ENCODE measurements at regions not wholly inside any gene's neighbourhood (a gene's known extent, or its start where the extent isn't known, plus 50 kb on each side); places are given as distances from the start of the nearest gene placed in this dataset.

DNA sequence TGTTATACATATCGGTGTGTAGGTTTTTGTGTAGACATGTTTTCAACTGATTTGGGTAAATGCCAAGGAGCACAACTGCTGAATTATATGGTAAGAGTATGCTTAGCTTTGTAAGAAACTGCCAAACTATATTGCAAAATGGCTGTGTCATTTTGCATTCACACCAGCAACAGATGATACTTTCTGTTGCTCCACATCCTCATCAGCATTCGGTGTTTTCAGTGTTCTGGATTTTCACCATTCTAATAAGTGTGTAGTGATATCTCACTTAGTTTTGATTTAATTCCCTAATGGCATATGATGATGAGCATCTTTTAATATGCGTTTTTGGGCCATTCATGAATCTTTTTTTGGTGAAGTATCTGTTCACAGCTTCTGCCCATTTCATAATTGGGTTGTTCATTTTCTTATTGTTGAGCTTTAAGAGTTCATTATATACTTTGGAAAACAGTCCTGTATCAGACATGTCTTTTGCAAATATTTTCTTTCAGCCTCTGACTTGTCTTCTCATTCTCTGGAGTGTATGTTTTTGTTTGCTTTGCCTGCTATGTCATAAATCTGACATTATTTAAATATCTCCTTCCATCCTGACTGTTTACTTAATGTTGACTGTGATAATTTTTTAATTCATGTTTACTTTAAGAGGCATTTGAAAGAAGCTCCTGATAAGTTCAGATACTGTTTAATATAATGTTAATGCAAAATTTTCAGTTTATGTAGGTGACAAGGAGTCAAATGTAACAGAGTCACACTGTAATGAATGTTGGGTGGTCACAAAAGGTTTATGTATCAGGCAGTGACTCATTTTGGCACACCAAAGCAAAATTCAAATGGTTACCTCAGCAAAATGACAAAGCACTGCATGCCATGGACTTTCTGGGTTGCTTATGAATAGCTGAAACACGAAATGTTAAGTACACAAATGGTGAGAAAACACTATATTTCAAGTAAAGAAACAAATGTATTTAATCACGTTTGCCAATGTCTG, 181.1 kb upstream of the DAB2 start:
- no TSS peak for BruUV-seq (replicated peaks)
- Mint-ChIP-seq H3K4me1 (ENCODE audit: insufficient read depth, unreplicated experiment) (no peaks in the 10 kb centered on the region), H3K36me3 (ENCODE audit: insufficient read depth, unreplicated experiment) (no peaks in the 10 kb centered on the region), H3K27me3 (ENCODE audit: insufficient read depth, unreplicated experiment) (no peaks in the 10 kb centered on the region), H3K9me3 (ENCODE audit: unreplicated experiment) (no peaks in the 10 kb centered on the region), H3K4me3 (ENCODE audit: unreplicated experiment) (no peak overlapping the region), H3K27ac (ENCODE audit: low read depth, unreplicated experiment) (no peak overlapping the region)
- POLR2A ChIA-PET: no interaction called here
- CTCF ChIA-PET: interaction anchor here (1.2 kb wide), 1 partner anchor 26 kb away, joined by 3 read pairs; no protein-coding TSS in a partner anchor
- intact Hi-C loops (cut with micrococcal nuclease): no loop called here
- TF ChIP-seq, protein P1, sequence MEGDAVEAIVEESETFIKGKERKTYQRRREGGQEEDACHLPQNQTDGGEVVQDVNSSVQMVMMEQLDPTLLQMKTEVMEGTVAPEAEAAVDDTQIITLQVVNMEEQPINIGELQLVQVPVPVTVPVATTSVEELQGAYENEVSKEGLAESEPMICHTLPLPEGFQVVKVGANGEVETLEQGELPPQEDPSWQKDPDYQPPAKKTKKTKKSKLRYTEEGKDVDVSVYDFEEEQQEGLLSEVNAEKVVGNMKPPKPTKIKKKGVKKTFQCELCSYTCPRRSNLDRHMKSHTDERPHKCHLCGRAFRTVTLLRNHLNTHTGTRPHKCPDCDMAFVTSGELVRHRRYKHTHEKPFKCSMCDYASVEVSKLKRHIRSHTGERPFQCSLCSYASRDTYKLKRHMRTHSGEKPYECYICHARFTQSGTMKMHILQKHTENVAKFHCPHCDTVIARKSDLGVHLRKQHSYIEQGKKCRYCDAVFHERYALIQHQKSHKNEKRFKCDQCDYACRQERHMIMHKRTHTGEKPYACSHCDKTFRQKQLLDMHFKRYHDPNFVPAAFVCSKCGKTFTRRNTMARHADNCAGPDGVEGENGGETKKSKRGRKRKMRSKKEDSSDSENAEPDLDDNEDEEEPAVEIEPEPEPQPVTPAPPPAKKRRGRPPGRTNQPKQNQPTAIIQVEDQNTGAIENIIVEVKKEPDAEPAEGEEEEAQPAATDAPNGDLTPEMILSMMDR (IDR thresholded peaks at IDR 0.05; ENCODE audit: unreplicated experiment): no peak
- DNase-seq (ENCODE audit: unreplicated experiment): peak; percentile 26

DNA sequence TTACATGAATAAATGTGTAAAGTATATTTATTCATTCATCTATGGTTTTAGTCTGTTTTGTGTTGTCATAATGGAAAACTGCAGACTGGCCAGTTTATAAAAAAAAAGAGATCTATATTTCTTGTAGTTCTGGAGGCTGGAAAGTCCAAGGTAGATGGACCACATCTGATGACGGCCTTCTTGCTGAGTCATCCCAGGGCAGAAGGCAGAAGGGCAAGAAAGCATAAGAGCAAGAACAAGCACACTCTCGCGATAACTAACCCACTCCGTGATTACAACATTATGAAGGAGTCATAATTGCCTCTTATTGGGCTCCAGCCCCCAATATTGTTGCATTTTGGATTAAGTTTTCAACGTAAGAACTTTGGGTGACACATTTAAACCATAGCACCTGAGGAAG, 180.4 kb upstream of the DAB2 start:
- Mint-ChIP-seq H3K4me3 (ENCODE audit: unreplicated experiment) (no peak overlapping the region), H3K4me1 (ENCODE audit: insufficient read depth, unreplicated experiment) (no peaks in the 10 kb centered on the region), H3K9me3 (ENCODE audit: unreplicated experiment) (no peaks in the 10 kb centered on the region), H3K27ac (ENCODE audit: low read depth, unreplicated experiment) (no peak overlapping the region), H3K27me3 (ENCODE audit: insufficient read depth, unreplicated experiment) (no peaks in the 10 kb centered on the region), H3K36me3 (ENCODE audit: insufficient read depth, unreplicated experiment) (no peaks in the 10 kb centered on the region)
- ChIA-PET POLR2A (no interaction called here), CTCF (interaction anchor here (0.7 to 0.8 kb wide), 2 partner anchors 236 to 243 kb away, joined by 3 to 6 read pairs; no protein-coding TSS in a partner anchor)
- BruUV-seq (replicated peaks): no TSS peak
- intact Hi-C loops (cut with micrococcal nuclease): no loop called here
- TF ChIP-seq, protein P1 (IDR thresholded peaks at IDR 0.05; ENCODE audit: unreplicated experiment): no peak
- no peak for DNase-seq (ENCODE audit: unreplicated experiment)

DNA sequence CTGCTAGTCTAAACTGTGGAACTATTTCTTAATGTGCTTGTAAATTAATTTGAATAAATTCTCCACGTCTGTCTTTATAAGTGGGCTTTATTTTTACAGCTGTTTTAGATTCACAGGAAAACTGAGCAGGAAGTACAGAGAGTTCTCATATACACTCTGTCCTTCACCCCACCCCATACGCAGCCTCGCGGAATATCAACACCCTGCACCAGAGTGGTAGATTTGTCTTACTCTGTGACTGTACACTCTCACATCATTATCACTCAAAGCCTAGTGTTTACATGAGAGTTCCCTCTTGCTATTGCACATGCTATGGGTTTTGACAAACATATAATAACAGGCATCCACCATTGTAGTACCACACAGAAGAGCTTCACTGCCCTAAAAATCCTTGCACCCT, 179.7 kb upstream of the DAB2 start:
- H3K4me3 Mint-ChIP-seq (ENCODE audit: unreplicated experiment): no peak overlapping the region
- no peak overlapping the region for H3K27ac Mint-ChIP-seq (ENCODE audit: low read depth, unreplicated experiment)
- POLR2A ChIA-PET: no interaction called here
- H3K4me1 Mint-ChIP-seq (ENCODE audit: insufficient read depth, unreplicated experiment): no peaks in the 10 kb centered on the region
- CTCF ChIA-PET: interaction anchor here (0.6 to 0.8 kb wide), 2 partner anchors 244 to 1089 kb away, joined by 3 to 6 read pairs; no protein-coding TSS in a partner anchor
- H3K27me3 Mint-ChIP-seq (ENCODE audit: insufficient read depth, unreplicated experiment): no peaks in the 10 kb centered on the region
- no peaks in the 10 kb centered on the region for H3K36me3 Mint-ChIP-seq (ENCODE audit: insufficient read depth, unreplicated experiment)
- no peak for DNase-seq (ENCODE audit: unreplicated experiment)
- intact Hi-C loops (cut with micrococcal nuclease): loop anchor here (5.0 kb wide), 1 partner anchor 1083 kb away; no protein-coding TSS in a partner anchor
- TF ChIP-seq, protein P1 (IDR thresholded peaks at IDR 0.05; ENCODE audit: unreplicated experiment): no peak
- no peaks in the 10 kb centered on the region for H3K9me3 Mint-ChIP-seq (ENCODE audit: unreplicated experiment)
- no TSS peak for BruUV-seq (replicated peaks)

DNA sequence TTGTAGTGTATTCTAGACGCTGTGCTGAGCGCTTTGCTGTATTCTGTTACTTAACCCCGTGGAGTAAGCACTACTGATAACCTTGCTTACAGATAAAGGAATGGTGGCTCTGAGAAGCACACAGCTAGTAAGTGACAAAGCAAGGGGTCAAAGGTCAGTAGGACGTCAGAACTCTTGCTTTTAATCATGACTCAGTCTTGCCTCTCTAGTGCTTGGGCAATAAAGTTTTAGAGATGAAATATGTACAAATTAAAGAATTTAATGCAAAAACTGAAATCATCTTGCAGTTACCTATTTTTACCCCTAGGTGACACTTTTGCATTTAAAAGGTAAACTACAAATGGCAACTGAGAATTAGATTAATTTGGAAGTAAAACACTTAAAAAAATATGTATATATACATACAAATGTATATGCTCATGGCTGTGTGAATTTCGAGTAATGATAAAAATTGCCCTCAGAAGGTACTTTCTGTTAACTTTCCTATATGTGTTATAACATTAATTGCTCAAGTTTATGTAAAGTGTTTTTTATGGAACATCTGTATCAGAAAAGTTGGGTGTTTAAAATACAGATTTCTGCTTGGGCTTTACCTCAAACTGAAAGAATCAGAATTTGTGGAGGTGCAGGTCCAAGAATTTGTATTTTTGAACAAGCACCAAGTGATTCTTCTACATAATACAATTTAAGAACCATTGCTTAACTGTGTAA, 175.1 kb upstream of the DAB2 start:
- peaks cover 8% of the 10 kb centered on the region for H3K9me3 Mint-ChIP-seq (ENCODE audit: unreplicated experiment)
- no peaks in the 10 kb centered on the region for H3K36me3 Mint-ChIP-seq (ENCODE audit: insufficient read depth, unreplicated experiment)
- ChIA-PET POLR2A (interaction anchor here (0.6 kb wide), 1 partner anchor 1080 kb away, joined by 3 read pairs; the partner anchor contains the start of gene PTGER4), CTCF (interaction anchor here (0.6 to 1.5 kb wide), 15 partner anchors 12 to 1485 kb away, joined by 3 to 7 read pairs (median 3); partner anchors contain the start of gene DAB2)
- H3K27me3 Mint-ChIP-seq (ENCODE audit: insufficient read depth, unreplicated experiment): peaks cover 29% of the 10 kb centered on the region
- no peak overlapping the region for H3K4me3 Mint-ChIP-seq (ENCODE audit: unreplicated experiment)
- BruUV-seq (replicated peaks): no TSS peak
- H3K4me1 Mint-ChIP-seq (ENCODE audit: insufficient read depth, unreplicated experiment): no peaks in the 10 kb centered on the region
- intact Hi-C loops (cut with micrococcal nuclease): loop anchor here (1.0 to 5.0 kb wide), 3 partner anchors 92 to 1087 kb away; no protein-coding TSS in a partner anchor
- no peak overlapping the region for H3K27ac Mint-ChIP-seq (ENCODE audit: low read depth, unreplicated experiment)
- DNase-seq (ENCODE audit: unreplicated experiment): peak; percentile 67
- TF ChIP-seq, protein P1 (IDR thresholded peaks at IDR 0.05; ENCODE audit: unreplicated experiment): peak; percentile 40

Data from MCF 10A (cell line).